IMR-90 (cell line): ENCODE measurements at regions not wholly inside any gene's neighbourhood (a gene's known extent, or its start where the extent isn't known, plus 50 kb on each side); places are given as distances from the start of the nearest gene placed in this dataset.

ENCODE experiments used
- ATAC-seq: fragments of 200-7000 bp; cut with Tn5 transposase; 2 replicates; pipeline ENCODE4 v1.9.1; 2020; ENCODE audit warnings: low read depth, mild to moderate bottlenecking, moderate library complexity
- BruUV-seq: library from RNA; stranded (reverse); fragments of 400-500 nt; replicated peaks from 2 replicates; lab custom pipeline; 2021; lab: Mats Ljungman, UMichigan
- CTCF ChIA-PET: fragments of 300-600 bp; formaldehyde crosslinking; extraction: SDS; loops from one replicate; lab custom pipeline; 2021; ENCODE audit warnings: antibody characterized with exemption; lab: Yijun Ruan, JAX
- POLR2A ChIA-PET: fragments of 300-600 bp; sonication (Branson Sonifier 250); formaldehyde crosslinking; loops from one replicate; lab custom pipeline; 2022; ENCODE audit warnings: antibody characterized with exemption; ENCODE audit not compliant: unreplicated experiment; lab: Charles Lee
- DNase-seq: peaks from one replicate; pipeline ENCODE4 v3.0.0; 2013
- H2AFZ ChIP-seq: replicated peaks from 2 replicates; pipeline ENCODE3; 2013; ENCODE audit warnings: low read length, mild to moderate bottlenecking; ENCODE audit not compliant: poor library complexity
- H2AK5ac ChIP-seq: 2 replicates; pipeline ENCODE4 v1.6.1; 2013; ENCODE audit warnings: low read depth, low read length, inconsistent platforms
- H2AK9ac ChIP-seq: replicated peaks from 2 replicates; pipeline ENCODE3; 2013; ENCODE audit warnings: mild to moderate bottlenecking, low read depth, low read length, moderate library complexity; ENCODE audit not compliant: poor library complexity
- H2BK120ac ChIP-seq: 2 replicates; pipeline ENCODE4 v1.6.1; 2013; ENCODE audit warnings: low read depth, low read length, inconsistent platforms
- H2BK15ac ChIP-seq: 3 replicates; pipeline ENCODE4 v1.6.1; 2013; ENCODE audit warnings: low read depth, low read length, inconsistent platforms
- H2BK20ac ChIP-seq: 2 replicates; pipeline ENCODE4 v1.6.1; 2013; ENCODE audit warnings: low read depth, mild to moderate bottlenecking, inconsistent platforms, low read length, moderate library complexity
- H2BK5ac ChIP-seq: 2 replicates; pipeline ENCODE4 v1.6.1; 2013; ENCODE audit warnings: mild to moderate bottlenecking, low read depth, low read length, inconsistent platforms; ENCODE audit not compliant: poor library complexity, severe bottlenecking
- H3K14ac ChIP-seq: replicated peaks from 2 replicates; pipeline ENCODE4 v1.6.1; 2013; ENCODE audit warnings: low read depth, low read length, inconsistent platforms
- H3K18ac ChIP-seq: 2 replicates; pipeline ENCODE4 v1.6.1; 2013; ENCODE audit warnings: low read depth, low read length, control low read depth
- H3K23ac ChIP-seq: 2 replicates; pipeline ENCODE4 v1.6.1; 2013; ENCODE audit warnings: low read depth, low read length, inconsistent platforms
- H3K27ac ChIP-seq: 2 replicates; pipeline ENCODE4 v1.5.1; 2013; ENCODE audit warnings: mild to moderate bottlenecking, control low read depth, low read length; ENCODE audit not compliant: insufficient read depth
- H3K27me3 ChIP-seq: 2 replicates; pipeline ENCODE4 v1.6.1; 2013; ENCODE audit warnings: low read length; ENCODE audit not compliant: control insufficient read depth, insufficient read depth
- H3K36me3 ChIP-seq: 2 replicates; pipeline ENCODE4 v1.6.1; 2013; ENCODE audit warnings: low read length, mixed read lengths; ENCODE audit not compliant: control insufficient read depth, insufficient read depth
- H3K4ac ChIP-seq: 2 replicates; pipeline ENCODE4 v1.6.1; 2013; ENCODE audit warnings: low read depth, low read length, inconsistent platforms
- H3K4me1 ChIP-seq: 2 replicates; pipeline ENCODE4 v1.6.1; 2013; ENCODE audit warnings: low read length, mixed read lengths; ENCODE audit not compliant: control insufficient read depth, insufficient read depth
- H3K4me2 ChIP-seq: 2 replicates; pipeline ENCODE4 v1.6.1; 2013; ENCODE audit warnings: low read depth, mild to moderate bottlenecking, control low read depth, low read length, moderate library complexity
- H3K4me3 ChIP-seq: 2 replicates; pipeline ENCODE4 v1.5.1; 2013; ENCODE audit warnings: low read depth, mild to moderate bottlenecking, control low read depth, low read length, moderate library complexity; ENCODE audit not compliant: insufficient read depth
- H3K56ac ChIP-seq: 2 replicates; pipeline ENCODE4 v1.6.1; 2013; ENCODE audit warnings: low read length, inconsistent platforms; ENCODE audit not compliant: insufficient read depth; ENCODE audit errors: extremely low read depth
- H3K79me1 ChIP-seq, 2 experiments: 2 replicates each; pipeline ENCODE4 v1.6.1; 2013; ENCODE audit warnings: low read length in 2 of 2, inconsistent platforms in 1 of 2, low read depth in 1 of 2
- H3K9ac ChIP-seq: 2 replicates; pipeline ENCODE4 v1.6.1; 2013; ENCODE audit warnings: low read depth, low read length, control low read depth
- H3K9me1 ChIP-seq: 2 replicates; pipeline ENCODE4 v1.6.1; 2013; ENCODE audit warnings: low read length, inconsistent platforms; ENCODE audit not compliant: insufficient read depth
- H3K9me3 ChIP-seq: 2 replicates; pipeline ENCODE4 v1.6.1; 2013; ENCODE audit warnings: low read length; ENCODE audit not compliant: control insufficient read depth, insufficient read depth
- H4K20me1 ChIP-seq: 2 replicates; pipeline ENCODE4 v1.6.1; 2013; ENCODE audit warnings: low read length, inconsistent platforms; ENCODE audit not compliant: insufficient read depth
- H4K5ac ChIP-seq: 2 replicates; pipeline ENCODE4 v1.6.1; 2013; ENCODE audit warnings: mild to moderate bottlenecking, low read depth, low read length, control low read depth
- H4K8ac ChIP-seq, 2 experiments: 2 replicates each; pipeline ENCODE4 v1.6.1; 2013; ENCODE audit warnings: low read depth in 2 of 2, low read length in 2 of 2, control low read depth in 1 of 2, inconsistent platforms in 1 of 2
- H4K91ac ChIP-seq: 2 replicates; pipeline ENCODE4 v1.6.1; 2013; ENCODE audit warnings: low read depth, low read length, inconsistent platforms; ENCODE audit not compliant: insufficient read depth
- BHLHE40 ChIP-seq: fragments of 150-350 bp; IDR thresholded peaks from 2 replicates; pipeline ENCODE4 v1.6.1; 2016; ENCODE audit warnings: mild to moderate bottlenecking, low read depth, low read length
- CEBPB ChIP-seq: IDR thresholded peaks from 2 replicates; pipeline ENCODE4 v1.6.1; 2012; ENCODE audit warnings: low read depth, low read length, improper control_type of control experiment
- FOS ChIP-seq: fragments of 150-350 bp; IDR thresholded peaks from 2 replicates; pipeline ENCODE4 v1.6.1; 2016; ENCODE audit warnings: low read depth, low read length
- MAFK ChIP-seq: IDR thresholded peaks from 2 replicates; pipeline ENCODE4 v1.6.1; 2012; ENCODE audit warnings: low read depth, low read length, improper control_type of control experiment
- MAZ ChIP-seq: IDR thresholded peaks from 2 replicates; pipeline ENCODE4 v1.6.1; 2012; ENCODE audit warnings: low read depth, mild to moderate bottlenecking, low read length, improper control_type of control experiment, moderate library complexity, borderline replicate concordance
- MXI1 ChIP-seq: IDR thresholded peaks from 2 replicates; pipeline ENCODE4 v1.6.1; 2012; ENCODE audit warnings: low read depth, mild to moderate bottlenecking, low read length, moderate library complexity, borderline replicate concordance
- NFE2L2 ChIP-seq: fragments of 150-350 bp; IDR thresholded peaks from 2 replicates; pipeline ENCODE4 v1.6.1; 2016; ENCODE audit warnings: low read depth, mild to moderate bottlenecking, low read length
- POLR2A ChIP-seq: IDR thresholded peaks from 2 replicates; pipeline ENCODE4 v1.6.1; 2012; ENCODE audit warnings: mild to moderate bottlenecking, low read depth, low read length
- RAD21 ChIP-seq: IDR thresholded peaks from 2 replicates; pipeline ENCODE4 v1.6.1; 2012; ENCODE audit warnings: low read length, improper control_type of control experiment
- RCOR1 ChIP-seq: IDR thresholded peaks from 2 replicates; pipeline ENCODE4 v1.6.1; 2012; ENCODE audit warnings: mild to moderate bottlenecking, low read length, improper control_type of control experiment; ENCODE audit not compliant: insufficient replicate concordance
- SMC3 ChIP-seq: fragments of 150-350 bp; IDR thresholded peaks from 2 replicates; pipeline ENCODE4 v1.6.1; 2016; ENCODE audit warnings: low read depth, mild to moderate bottlenecking, antibody characterized with exemption, low read length, moderate library complexity
- dilution Hi-C: fragments of 300-500 bp; cut with HindIII; formaldehyde crosslinking; loops from one replicate; pipeline ENCODE4 v1.14.3; 2018; ENCODE audit warnings: low sequenced_read_pairs; ENCODE audit not compliant: unreplicated experiment
- in situ Hi-C: fragments of 300-500 bp; cut with MboI; formaldehyde crosslinking; loops from 3 replicates; pipeline ENCODE4 v1.14.3; 2019; ENCODE audit warnings: low sequenced_read_pairs, inconsistent platforms, mixed read lengths
- intact Hi-C: fragments of 100-400 bp; cut with micrococcal nuclease; formaldehyde crosslinking; loops from 2 replicates; pipeline ENCODE4 v1.10.0; 2022
- TF ChIP-seq, protein P1 (sequence below): conservative IDR thresholded peaks from 2 replicates; pipeline ENCODE4 v1.5.1; 2012; ENCODE audit warnings: mild to moderate bottlenecking, low read depth, low read length, improper control_type of control experiment
- TF ChIP-seq, protein P2 (sequence below): fragments of 150-350 bp; IDR thresholded peaks from 2 replicates; pipeline ENCODE4 v1.6.1; 2017; ENCODE audit warnings: mild to moderate bottlenecking, antibody characterized with exemption, low read length, low read depth

DNA sequence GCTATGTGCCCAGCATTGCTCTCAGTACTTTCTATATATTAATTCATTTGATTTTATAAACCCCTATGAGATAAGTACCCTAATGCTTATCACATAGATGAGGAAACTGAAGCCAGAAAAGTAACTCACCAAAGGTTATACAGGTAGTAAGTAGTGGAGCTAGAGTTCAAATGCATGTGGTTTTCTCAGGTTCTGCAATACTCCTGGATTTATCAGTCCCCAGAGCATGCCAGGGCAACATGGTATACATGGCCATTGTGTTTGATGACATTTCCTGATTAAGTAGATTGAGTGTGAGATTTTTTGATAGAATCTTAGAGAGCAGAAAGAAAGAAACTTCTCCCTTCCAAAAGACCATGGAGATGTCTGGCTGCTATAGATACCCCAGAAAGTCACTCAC, 233.1 kb downstream of the IKZF2 start:
- ATAC-seq (no peak), DNase-seq (no peak)
- no peaks in the 10 kb centered on the region for H3K9me1 ChIP-seq
- H3K27ac ChIP-seq = no peak overlapping the region
- H3K56ac ChIP-seq = no peak overlapping the region
- H3K79me1 ChIP-seq = no peaks in the 10 kb centered on the region
- no peaks in the 10 kb centered on the region for H4K20me1 ChIP-seq
- H4K5ac ChIP-seq = no peak overlapping the region
- H3K27me3 ChIP-seq = no peaks in the 10 kb centered on the region
- H2BK120ac ChIP-seq = no peak overlapping the region
- no peak overlapping the region for H3K9ac ChIP-seq
- H3K23ac ChIP-seq = no peak overlapping the region
- BruUV-seq = no TSS peak
- no peaks in the 10 kb centered on the region for H3K36me3 ChIP-seq
- no peak overlapping the region for H3K18ac ChIP-seq
- no peak overlapping the region for H2BK15ac ChIP-seq
- H3K14ac ChIP-seq = no peak overlapping the region
- H2AFZ ChIP-seq = no peak overlapping the region
- TF ChIP-seq RAD21 (no peak), CEBPB (no peak), NFE2L2 (no peak), MXI1 (no peak), MAFK (no peak), RCOR1 (no peak), MAZ (no peak), BHLHE40 (no peak), SMC3 (no peak), POLR2A (no peak), FOS (no peak)
- TF ChIP-seq, protein P1, sequence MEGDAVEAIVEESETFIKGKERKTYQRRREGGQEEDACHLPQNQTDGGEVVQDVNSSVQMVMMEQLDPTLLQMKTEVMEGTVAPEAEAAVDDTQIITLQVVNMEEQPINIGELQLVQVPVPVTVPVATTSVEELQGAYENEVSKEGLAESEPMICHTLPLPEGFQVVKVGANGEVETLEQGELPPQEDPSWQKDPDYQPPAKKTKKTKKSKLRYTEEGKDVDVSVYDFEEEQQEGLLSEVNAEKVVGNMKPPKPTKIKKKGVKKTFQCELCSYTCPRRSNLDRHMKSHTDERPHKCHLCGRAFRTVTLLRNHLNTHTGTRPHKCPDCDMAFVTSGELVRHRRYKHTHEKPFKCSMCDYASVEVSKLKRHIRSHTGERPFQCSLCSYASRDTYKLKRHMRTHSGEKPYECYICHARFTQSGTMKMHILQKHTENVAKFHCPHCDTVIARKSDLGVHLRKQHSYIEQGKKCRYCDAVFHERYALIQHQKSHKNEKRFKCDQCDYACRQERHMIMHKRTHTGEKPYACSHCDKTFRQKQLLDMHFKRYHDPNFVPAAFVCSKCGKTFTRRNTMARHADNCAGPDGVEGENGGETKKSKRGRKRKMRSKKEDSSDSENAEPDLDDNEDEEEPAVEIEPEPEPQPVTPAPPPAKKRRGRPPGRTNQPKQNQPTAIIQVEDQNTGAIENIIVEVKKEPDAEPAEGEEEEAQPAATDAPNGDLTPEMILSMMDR = no peak
- TF ChIP-seq, protein P2, sequence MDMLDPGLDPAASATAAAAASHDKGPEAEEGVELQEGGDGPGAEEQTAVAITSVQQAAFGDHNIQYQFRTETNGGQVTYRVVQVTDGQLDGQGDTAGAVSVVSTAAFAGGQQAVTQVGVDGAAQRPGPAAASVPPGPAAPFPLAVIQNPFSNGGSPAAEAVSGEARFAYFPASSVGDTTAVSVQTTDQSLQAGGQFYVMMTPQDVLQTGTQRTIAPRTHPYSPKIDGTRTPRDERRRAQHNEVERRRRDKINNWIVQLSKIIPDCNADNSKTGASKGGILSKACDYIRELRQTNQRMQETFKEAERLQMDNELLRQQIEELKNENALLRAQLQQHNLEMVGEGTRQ = no peak
- in situ Hi-C loops (no loop called here), intact Hi-C loops (no loop called here), dilution Hi-C loops (no loop called here)
- no peak overlapping the region for H2AK9ac ChIP-seq
- H3K9me3 ChIP-seq = no peaks in the 10 kb centered on the region
- no peak overlapping the region for H2BK5ac ChIP-seq
- no peak overlapping the region for H4K91ac ChIP-seq
- CTCF ChIA-PET = interaction anchor here (0.7 kb wide), 1 partner anchor 143 kb away, joined by 6 read pairs; no protein-coding TSS in a partner anchor
- H3K4ac ChIP-seq = no peak overlapping the region
- H4K8ac ChIP-seq = no peak overlapping the region
- no peak overlapping the region for H2AK5ac ChIP-seq
- H2BK20ac ChIP-seq = no peak overlapping the region
- H3K4me1 ChIP-seq = peaks cover 5% of the 10 kb centered on the region; the same call in 1 of the 2 replicates
- POLR2A ChIA-PET = no interaction called here
- H3K4me3 ChIP-seq = no peak overlapping the region
- H3K4me2 ChIP-seq = no peak overlapping the region
